GM12878 (cell line): ENCODE measurements at regions not wholly inside any gene's neighbourhood (a gene's known extent, or its start where the extent isn't known, plus 50 kb on each side); places are given as distances from the start of the nearest gene placed in this dataset.

Source experiments
- E2F4 ChIP-seq: IDR thresholded peaks from 2 replicates; pipeline ENCODE4 v1.6.1; 2012; ENCODE audit warnings: low read depth, low read length, improper control_type of control experiment
- ELK1 ChIP-seq: IDR thresholded peaks from 2 replicates; pipeline ENCODE4 v1.6.1; 2012; ENCODE audit warnings: low read depth, low read length, improper control_type of control experiment
- GABPA ChIP-seq: IDR thresholded peaks from 2 replicates; pipeline ENCODE4 v1.6.1; 2014; ENCODE audit warnings: antibody characterized with exemption, low read depth, mild to moderate bottlenecking, inconsistent platforms
- JUNB ChIP-seq: IDR thresholded peaks from 2 replicates; pipeline ENCODE4 v1.6.1; 2016; ENCODE audit warnings: antibody characterized with exemption, mild to moderate bottlenecking
- NRF1 ChIP-seq: conservative IDR thresholded peaks from 2 replicates; pipeline ENCODE4 v1.6.1; 2011; ENCODE audit warnings: mild to moderate bottlenecking, low read depth, low read length, improper control_type of control experiment
- POLR2A ChIP-seq: IDR thresholded peaks from 2 replicates; pipeline ENCODE4 v1.6.1; 2011; ENCODE audit warnings: low read depth, mild to moderate bottlenecking, low read length
- POU2F2 ChIP-seq: IDR thresholded peaks from 3 replicates; pipeline ENCODE4 v1.6.1; 2011; ENCODE audit warnings: low read depth, mild to moderate bottlenecking, low read length, borderline replicate concordance
- RAD21 ChIP-seq: IDR thresholded peaks from 2 replicates; pipeline ENCODE4 v1.6.1; 2011; ENCODE audit warnings: mild to moderate bottlenecking, low read depth, low read length, moderate library complexity; ENCODE audit not compliant: insufficient read depth
- RFX5 ChIP-seq: IDR thresholded peaks from 2 replicates; pipeline ENCODE4 v1.6.1; 2011; ENCODE audit warnings: low read depth, low read length, improper control_type of control experiment
- SIN3A ChIP-seq: IDR thresholded peaks from 2 replicates; pipeline ENCODE4 v1.6.1; 2012; ENCODE audit warnings: low read depth, low read length, improper control_type of control experiment
- SIX5 ChIP-seq: IDR thresholded peaks from 2 replicates; pipeline ENCODE4 v1.6.1; 2011; ENCODE audit warnings: mild to moderate bottlenecking, low read depth, low read length, moderate library complexity; ENCODE audit not compliant: severe bottlenecking
- SRF ChIP-seq, 2 experiments: IDR thresholded peaks; 2 replicates each; pipeline ENCODE4 v1.6.1; 2011; ENCODE audit warnings: low read depth in 2 of 2, low read length in 2 of 2, mild to moderate bottlenecking in 1 of 2, moderate library complexity in 1 of 2
- TF ChIP-seq, protein P1 (sequence below), 3 experiments: IDR thresholded peaks in 2 of 3; conservative IDR thresholded peaks in 1 of 3; 2 replicates each; pipeline ENCODE4 v1.5.1; 2011; ENCODE audit warnings: low read depth in 3 of 3, low read length in 3 of 3, mild to moderate bottlenecking in 3 of 3, control low read depth in 2 of 3, moderate library complexity in 2 of 3, inconsistent platforms in 1 of 3, mixed read lengths in 1 of 3; ENCODE audit not compliant: control insufficient read depth in 2 of 3, insufficient read depth in 1 of 3; ENCODE audit errors: extremely low read depth in 1 of 3
- TF ChIP-seq, protein P2 (sequence below): fragments of 450-650 bp; formaldehyde crosslinking; IDR thresholded peaks from 2 replicates; pipeline ENCODE4 v1.5.0; 2022; ENCODE audit warnings: mild to moderate bottlenecking, missing genetic modification characterization

DNA sequence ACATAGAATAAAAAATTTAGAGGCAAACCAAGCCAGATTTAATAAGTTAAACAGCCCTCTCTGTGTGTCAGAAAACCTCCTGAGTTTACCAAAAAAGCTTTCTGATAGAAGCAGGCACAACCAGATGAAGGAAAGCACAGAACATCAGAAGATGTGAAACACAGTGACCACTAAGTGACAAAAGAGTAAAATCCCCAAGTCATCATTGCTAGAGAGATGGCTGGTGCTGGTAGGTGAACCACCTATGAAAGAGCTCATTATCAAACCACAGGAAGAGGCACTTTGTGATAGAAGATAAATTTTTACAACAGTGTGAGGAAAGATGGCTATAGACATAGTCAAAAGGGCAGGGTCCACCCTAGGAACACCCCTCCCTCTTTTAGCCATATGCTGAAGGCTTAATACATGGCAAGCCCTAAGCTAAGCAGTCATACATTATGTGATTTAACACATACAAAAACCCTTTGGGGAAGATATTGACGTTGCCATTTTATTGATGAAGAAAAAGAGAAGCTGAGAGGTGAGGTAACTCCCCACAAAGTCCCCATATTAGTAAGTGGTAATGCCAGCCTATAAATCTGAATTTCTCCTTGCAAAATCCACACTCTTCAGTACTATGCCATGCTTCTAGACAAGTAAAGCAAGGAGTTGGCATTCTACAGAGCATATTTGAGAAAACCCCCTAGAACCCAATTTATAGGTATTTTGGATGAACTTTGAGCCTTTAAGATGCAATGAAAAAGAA, 449.9 kb downstream of the LRIG3 start:
- TF ChIP-seq, protein P1, sequence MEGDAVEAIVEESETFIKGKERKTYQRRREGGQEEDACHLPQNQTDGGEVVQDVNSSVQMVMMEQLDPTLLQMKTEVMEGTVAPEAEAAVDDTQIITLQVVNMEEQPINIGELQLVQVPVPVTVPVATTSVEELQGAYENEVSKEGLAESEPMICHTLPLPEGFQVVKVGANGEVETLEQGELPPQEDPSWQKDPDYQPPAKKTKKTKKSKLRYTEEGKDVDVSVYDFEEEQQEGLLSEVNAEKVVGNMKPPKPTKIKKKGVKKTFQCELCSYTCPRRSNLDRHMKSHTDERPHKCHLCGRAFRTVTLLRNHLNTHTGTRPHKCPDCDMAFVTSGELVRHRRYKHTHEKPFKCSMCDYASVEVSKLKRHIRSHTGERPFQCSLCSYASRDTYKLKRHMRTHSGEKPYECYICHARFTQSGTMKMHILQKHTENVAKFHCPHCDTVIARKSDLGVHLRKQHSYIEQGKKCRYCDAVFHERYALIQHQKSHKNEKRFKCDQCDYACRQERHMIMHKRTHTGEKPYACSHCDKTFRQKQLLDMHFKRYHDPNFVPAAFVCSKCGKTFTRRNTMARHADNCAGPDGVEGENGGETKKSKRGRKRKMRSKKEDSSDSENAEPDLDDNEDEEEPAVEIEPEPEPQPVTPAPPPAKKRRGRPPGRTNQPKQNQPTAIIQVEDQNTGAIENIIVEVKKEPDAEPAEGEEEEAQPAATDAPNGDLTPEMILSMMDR (IDR thresholded peaks at IDR 0.05 in 2 of 3, conservative IDR thresholded peaks at IDR 0.05 in 1 of 3; ENCODE audit: control insufficient read depth in 2 of 3, extremely low read depth in 1 of 3, insufficient read depth in 1 of 3, low read depth in 3 of 3, low read length in 3 of 3): no peak
- no peak for TF ChIP-seq POU2F2
- TF ChIP-seq POLR2A: no peak
- TF ChIP-seq SIN3A: no peak
- no peak for TF ChIP-seq RAD21
- no peak for TF ChIP-seq SIX5
- TF ChIP-seq GABPA: no peak
- no peak for TF ChIP-seq RFX5
- no peak for TF ChIP-seq NRF1
- no peak for TF ChIP-seq E2F4
- TF ChIP-seq, protein P2, sequence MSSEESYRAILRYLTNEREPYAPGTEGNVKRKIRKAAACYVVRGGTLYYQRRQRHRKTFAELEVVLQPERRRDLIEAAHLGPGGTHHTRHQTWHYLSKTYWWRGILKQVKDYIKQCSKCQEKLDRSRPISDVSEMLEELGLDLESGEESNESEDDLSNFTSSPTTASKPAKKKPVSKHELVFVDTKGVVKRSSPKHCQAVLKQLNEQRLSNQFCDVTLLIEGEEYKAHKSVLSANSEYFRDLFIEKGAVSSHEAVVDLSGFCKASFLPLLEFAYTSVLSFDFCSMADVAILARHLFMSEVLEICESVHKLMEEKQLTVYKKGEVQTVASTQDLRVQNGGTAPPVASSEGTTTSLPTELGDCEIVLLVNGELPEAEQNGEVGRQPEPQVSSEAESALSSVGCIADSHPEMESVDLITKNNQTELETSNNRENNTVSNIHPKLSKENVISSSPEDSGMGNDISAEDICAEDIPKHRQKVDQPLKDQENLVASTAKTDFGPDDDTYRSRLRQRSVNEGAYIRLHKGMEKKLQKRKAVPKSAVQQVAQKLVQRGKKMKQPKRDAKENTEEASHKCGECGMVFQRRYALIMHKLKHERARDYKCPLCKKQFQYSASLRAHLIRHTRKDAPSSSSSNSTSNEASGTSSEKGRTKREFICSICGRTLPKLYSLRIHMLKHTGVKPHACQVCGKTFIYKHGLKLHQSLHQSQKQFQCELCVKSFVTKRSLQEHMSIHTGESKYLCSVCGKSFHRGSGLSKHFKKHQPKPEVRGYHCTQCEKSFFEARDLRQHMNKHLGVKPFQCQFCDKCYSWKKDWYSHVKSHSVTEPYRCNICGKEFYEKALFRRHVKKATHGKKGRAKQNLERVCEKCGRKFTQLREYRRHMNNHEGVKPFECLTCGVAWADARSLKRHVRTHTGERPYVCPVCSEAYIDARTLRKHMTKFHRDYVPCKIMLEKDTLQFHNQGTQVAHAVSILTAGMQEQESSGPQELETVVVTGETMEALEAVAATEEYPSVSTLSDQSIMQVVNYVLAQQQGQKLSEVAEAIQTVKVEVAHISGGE (CRISPR knock-in tag): no peak
- no peak for TF ChIP-seq JUNB
- TF ChIP-seq ELK1: no peak
- TF ChIP-seq SRF (IDR thresholded peaks at IDR 0.05; ENCODE audit: low read depth in 2 of 2, low read length in 2 of 2): no peak
